Hepatocyte (in vitro differentiated cells): ENCODE measurements at regions not wholly inside any gene's neighbourhood (a gene's known extent, or its start where the extent isn't known, plus 50 kb on each side); places are given as distances from the start of the nearest gene placed in this dataset.

Source experiments
- CTCF ChIP-seq: fragments of 200-600 bp; sonication (generic); IDR thresholded peaks from 2 replicates; pipeline ENCODE4 v1.5.1; 2016; ENCODE audit warnings: antibody characterized with exemption, mild to moderate bottlenecking; ENCODE audit not compliant: poor library complexity
- EZH2 ChIP-seq: fragments of 200-600 bp; sonication (generic); IDR thresholded peaks from 2 replicates; pipeline ENCODE4 v1.6.1; 2016; ENCODE audit warnings: antibody characterized with exemption, mild to moderate bottlenecking, borderline replicate concordance
- EZH2phosphoT487 ChIP-seq: fragments of 200-600 bp; sonication (generic); IDR thresholded peaks from one replicate; pipeline ENCODE4 v1.6.1; 2018; ENCODE audit warnings: antibody characterized with exemption, mild to moderate bottlenecking, low read depth, moderate library complexity; ENCODE audit not compliant: unreplicated experiment, severe bottlenecking

GRCh38 chr13:22648320-22648801 is 532.4 kb upstream of the SGCG start:
- no peak for TF ChIP-seq CTCF
- no peak for TF ChIP-seq EZH2
- no peak for TF ChIP-seq EZH2phosphoT487
